Muscle of arm (tissue), 1 donor: ENCODE measurements at regions not wholly inside any gene's neighbourhood (a gene's known extent, or its start where the extent isn't known, plus 50 kb on each side); places are given as distances from the start of the nearest gene placed in this dataset.
"Not testable (repeated sequence)": the region's sequence is repeated elsewhere in the genome, so short reads cannot be mapped to it uniquely, and the experiment has no call there.

ENCODE experiments used
- DNase-seq: peaks from one replicate; pipeline ENCODE4 v3.0.0-alpha.2; 2013

GRCh38 chr4:84003046-84003445, 467.1 kb downstream of the GPAT3 start:
- DNase-seq = no peak

- DNase-seq = no peak
Observed at GRCh38 chr4:84001876-84002569, 466.1 kb downstream of the GPAT3 start.

- no peak for DNase-seq
Observed at GRCh38 chr4:83996254-83996653, 460.3 kb downstream of the GPAT3 start.

- DNase-seq = no peak
Observed at GRCh38 chr4:83993774-83994173, 457.9 kb downstream of the GPAT3 start.

- no peak for DNase-seq
Observed at GRCh38 chr4:83989835-83990234, 453.9 kb downstream of the GPAT3 start.

GRCh38 chr4:83981156-83981555, 445.2 kb downstream of the GPAT3 start:
- DNase-seq = no peak

- DNase-seq = no peak
Observed at GRCh38 chr4:83979773-83980172, 443.9 kb downstream of the GPAT3 start.

GRCh38 chr4:83974111-83974780, 438.3 kb downstream of the GPAT3 start:
- no peak for DNase-seq

- no peak for DNase-seq
Observed at GRCh38 chr4:83964996-83965541, 429.2 kb downstream of the GPAT3 start.

- no peak for DNase-seq
Observed at GRCh38 chr4:83962492-83962891, 426.6 kb downstream of the GPAT3 start.

- DNase-seq = no peak
Observed at GRCh38 chr4:83961575-83961974, 425.7 kb downstream of the GPAT3 start.

- DNase-seq = no peak
Observed at GRCh38 chr4:83959160-83959559, 423.3 kb downstream of the GPAT3 start.

GRCh38 chr4:83947830-83948193, 411.9 kb downstream of the GPAT3 start:
- no peak for DNase-seq

GRCh38 chr4:83947125-83947829, 411.4 kb downstream of the GPAT3 start:
- no peak for DNase-seq

- DNase-seq = not testable (repeated sequence)
Observed at GRCh38 chr4:83943691-83944090, 407.8 kb downstream of the GPAT3 start.

- DNase-seq = no peak
Observed at GRCh38 chr4:83932750-83933391, 397.0 kb downstream of the GPAT3 start.

GRCh38 chr4:83931659-83932438, 395.9 kb downstream of the GPAT3 start:
- no peak for DNase-seq

- DNase-seq = no peak
Observed at GRCh38 chr4:83929550-83929949, 393.6 kb downstream of the GPAT3 start.

GRCh38 chr4:83926950-83927349, 391.0 kb downstream of the GPAT3 start:
- no peak for DNase-seq

- no peak for DNase-seq
Observed at GRCh38 chr4:83923341-83923740, 387.4 kb downstream of the GPAT3 start.

GRCh38 chr4:83922402-83922801, 386.5 kb downstream of the GPAT3 start:
- no peak for DNase-seq

- no peak for DNase-seq
Observed at GRCh38 chr4:83921124-83921523, 385.2 kb downstream of the GPAT3 start.
